ENCODE measurements at regions not wholly inside any gene's neighbourhood (a gene's known extent, or its start where the extent isn't known, plus 50 kb on each side); places are given as distances from the start of the nearest gene placed in this dataset.
"Not testable (repeated sequence)": the region's sequence is repeated elsewhere in the genome, so short reads cannot be mapped to it uniquely, and the experiment has no call there.

DNA sequence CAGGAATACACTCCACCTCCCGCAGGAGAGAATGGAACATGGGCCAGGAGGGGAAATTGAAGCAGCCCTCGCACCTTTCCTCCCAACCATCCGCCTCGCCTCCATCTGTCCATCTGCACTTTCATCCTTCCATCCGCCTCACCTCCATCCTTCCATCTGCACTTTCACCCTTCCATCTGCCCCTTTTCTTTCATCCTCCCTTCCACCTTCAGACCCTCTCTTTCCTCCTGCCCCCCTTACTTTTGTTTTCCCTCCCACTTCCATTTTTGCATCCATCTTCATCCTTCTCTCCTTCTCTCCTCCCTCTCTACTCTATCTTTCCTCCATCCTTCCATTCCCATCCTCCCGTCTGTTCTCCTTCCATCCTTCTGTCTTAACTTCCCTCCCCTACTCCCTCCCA is 92.2 kb upstream of the ZNF536 start:
- no peak for DNase-seq
- intact Hi-C loops (cut with DNase I) = no loop called here

DNA sequence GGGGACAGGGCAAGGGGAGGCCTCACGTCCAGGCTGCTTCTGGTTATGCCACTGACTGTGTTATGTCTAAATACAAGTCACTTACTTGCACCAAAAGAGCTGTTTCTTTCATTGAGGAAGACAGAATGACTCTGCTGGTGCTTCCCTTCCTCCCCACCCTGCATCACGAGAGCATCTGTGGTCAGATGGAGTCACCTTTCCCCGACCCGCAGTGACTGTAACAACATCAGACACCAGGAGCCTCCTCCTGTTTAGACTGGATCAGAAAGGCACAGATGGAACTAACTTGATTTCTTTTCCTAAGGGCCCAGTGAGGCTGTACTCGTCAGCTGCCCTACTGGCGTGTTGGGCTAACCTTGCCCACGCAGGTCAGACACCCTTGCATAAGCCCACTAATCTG is 90.3 kb upstream of the ZNF536 start:
- intact Hi-C loops (cut with DNase I) = no loop called here
- no peak for DNase-seq

DNA sequence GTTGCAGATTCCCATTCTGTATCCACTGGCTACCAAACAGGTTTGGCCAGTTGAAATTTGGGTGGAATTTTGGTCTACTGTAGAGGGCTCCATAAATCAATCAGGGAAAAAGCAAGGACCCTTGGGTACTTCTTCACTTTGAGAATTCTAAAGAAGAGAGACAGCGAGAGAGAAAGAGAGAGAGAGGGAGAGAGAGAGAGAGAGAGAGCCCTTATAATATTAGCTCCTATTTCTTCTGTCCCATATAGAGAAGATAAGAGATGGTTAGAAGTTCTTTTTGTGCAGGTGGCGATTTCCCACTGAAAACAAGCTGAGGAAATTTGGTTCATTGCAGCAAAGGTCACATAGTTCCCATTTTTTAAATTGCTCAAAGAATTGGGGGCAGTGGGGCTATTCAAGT is 88.6 kb upstream of the ZNF536 start:
- no peak for DNase-seq
- intact Hi-C loops (cut with DNase I) = no loop called here

DNA sequence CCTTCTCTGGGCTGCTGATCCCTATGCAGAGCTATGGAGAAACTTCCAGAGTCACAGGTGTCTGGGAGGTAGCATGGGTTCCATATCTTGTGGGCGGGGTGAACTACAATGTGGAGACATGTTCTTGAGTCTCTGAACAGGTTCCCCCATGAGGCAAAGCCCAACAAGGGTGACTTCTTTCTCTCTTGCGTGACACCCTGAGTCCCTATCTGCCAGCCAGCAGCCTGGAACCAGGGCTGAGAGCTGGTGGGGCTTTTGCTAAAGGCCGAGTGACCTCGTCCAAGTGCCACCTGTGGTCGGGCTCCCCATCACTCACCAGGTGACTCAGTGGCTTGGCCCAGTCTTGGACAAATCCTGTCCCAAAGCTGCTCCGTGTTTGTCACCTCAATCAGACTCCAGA is 88.0 kb upstream of the ZNF536 start:
- intact Hi-C loops (cut with DNase I) = no loop called here
- no peak for DNase-seq

DNA sequence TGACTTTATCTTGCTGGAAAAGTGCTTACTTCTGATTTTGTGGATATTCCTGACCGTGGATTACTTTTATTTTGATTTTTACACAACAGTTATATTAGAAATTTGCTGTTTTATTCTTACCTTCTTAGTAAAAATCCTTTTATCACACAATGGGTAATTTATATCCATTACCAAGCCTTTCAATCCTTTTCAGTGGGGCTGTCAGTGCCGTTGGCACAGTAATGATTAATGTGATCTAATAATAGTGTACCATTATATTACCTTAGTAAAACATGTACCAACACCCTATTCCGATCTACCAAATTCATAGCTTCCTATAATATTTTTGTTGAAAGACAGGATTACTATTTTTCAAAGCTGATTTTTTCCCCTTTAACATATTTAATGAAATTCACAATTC is 87.3 kb upstream of the ZNF536 start:
- DNase-seq = no peak
- intact Hi-C loops (cut with DNase I) = no loop called here

DNA sequence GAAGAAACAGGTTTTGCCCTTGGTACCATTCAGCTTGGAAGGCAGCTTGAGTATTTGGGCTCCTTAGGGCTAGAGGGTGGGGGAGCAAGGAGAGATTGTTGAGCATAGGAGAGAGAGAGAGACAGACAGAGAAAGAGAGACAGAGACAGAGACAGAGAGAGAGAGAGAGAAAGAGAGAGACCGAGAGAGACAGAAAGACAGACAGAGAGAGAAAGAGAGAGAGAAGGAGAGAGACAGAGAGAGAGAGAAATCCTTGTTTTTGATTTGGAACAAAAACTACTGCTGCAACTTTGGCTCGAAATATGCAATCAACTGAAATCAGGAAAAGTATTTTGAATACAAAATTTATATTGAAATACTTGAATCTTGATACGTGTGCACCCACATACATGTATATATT is 85.8 kb upstream of the ZNF536 start:
- intact Hi-C loops (cut with DNase I) = no loop called here
- no peak for DNase-seq

DNA sequence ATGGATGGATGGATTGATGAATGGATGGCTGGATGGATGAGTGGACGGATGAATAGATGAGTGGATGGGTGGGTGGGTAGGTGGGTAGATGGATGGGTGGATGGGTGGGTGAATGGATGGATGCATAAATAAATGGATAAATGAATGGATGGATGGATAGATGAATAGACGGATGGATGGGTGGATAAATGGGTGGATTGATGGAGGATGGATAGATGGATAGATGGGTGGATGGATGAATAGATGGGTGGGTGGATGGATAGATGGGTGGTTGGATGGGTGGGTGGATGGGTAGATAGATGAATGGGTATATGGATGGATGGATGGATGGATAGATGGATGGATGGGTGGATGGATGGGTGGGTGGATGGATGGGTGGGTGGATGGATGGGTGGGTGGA is 84.9 kb upstream of the ZNF536 start:
- intact Hi-C loops (cut with DNase I) = no loop called here
- DNase-seq = no peak

DNA sequence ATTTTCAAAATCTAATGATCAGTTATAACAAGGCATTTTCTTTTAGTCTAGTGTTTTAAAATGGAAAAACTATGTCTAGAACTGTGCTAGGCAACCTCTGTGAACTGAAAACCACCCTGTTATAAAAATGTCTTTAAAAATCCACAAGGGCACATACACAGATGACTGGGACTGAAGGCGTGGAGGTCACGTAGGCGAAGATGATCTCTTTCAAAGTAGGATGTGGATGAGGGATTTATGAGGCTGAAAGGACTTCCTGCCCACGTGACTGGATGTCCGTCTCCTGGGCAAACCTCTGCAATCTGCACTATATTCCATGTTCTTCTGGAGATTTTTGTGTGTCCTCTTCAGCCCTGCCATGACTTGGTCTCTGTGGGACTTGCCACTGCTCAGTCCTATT is 84.2 kb upstream of the ZNF536 start:
- DNase-seq = no peak
- intact Hi-C loops (cut with DNase I) = no loop called here

DNA sequence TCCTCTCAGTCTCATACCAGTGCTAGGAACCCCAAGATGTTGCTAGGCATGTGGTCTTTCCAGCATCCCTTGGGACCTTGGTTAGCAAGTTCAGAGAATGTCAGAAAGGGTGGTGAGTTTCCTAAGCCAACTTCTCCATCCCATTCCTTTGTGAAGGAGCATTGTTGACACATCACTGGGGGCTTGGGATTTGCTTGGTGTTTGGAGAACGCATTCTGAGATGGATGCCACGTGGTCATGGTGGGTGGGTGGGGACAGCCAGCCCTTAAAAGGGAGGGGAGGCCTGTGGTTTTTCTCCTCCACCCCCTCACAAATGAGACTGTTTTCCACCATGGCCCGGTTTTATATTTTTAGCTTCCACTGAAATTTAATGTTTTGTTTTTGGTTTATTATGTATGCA is 83.3 kb upstream of the ZNF536 start:
- intact Hi-C loops (cut with DNase I) = no loop called here
- DNase-seq = no peak

DNA sequence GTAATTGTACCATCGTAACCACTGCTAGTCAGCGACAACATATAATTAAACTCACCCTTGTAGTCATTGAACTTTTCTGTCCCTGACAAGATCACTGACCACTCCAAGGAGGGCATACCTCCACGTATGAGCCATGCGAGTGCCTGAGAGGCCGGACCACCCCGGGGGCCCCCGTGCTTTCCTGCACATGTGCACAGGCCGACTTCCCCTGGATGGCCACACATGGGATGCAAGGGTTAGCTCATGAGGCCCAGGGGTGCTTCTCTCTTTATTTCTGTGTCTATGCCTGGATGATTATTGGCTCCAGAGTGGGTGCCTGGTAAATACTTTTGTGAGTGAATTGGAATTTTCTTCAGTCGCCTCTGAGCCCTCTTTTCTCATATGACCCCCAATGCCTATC is 82.8 kb upstream of the ZNF536 start:
- DNase-seq = no peak
- intact Hi-C loops (cut with DNase I) = no loop called here

DNA sequence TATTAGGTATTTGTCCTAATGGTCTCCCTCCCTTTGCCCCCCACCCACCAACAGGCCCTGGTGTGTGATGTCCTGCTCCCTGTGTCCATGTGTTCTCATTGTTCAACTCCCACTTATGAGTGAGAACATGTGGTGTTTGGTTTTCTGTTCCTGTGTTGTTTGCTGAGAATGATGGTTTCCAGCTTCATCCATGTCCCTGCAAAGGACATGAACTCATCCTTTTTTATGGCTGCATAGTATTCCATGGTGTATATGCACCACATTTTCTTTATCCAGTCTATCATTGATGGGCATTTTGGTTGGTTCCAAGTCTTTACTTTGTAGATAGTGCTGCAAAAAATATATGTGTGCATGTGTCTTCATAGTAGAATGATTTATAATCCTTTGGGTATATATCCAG is 81.4 kb upstream of the ZNF536 start:
- intact Hi-C loops (cut with DNase I) = loop anchor here (10.0 kb wide), 1 partner anchor 56 kb away; no protein-coding TSS in a partner anchor
- not testable (repeated sequence) for DNase-seq

DNA sequence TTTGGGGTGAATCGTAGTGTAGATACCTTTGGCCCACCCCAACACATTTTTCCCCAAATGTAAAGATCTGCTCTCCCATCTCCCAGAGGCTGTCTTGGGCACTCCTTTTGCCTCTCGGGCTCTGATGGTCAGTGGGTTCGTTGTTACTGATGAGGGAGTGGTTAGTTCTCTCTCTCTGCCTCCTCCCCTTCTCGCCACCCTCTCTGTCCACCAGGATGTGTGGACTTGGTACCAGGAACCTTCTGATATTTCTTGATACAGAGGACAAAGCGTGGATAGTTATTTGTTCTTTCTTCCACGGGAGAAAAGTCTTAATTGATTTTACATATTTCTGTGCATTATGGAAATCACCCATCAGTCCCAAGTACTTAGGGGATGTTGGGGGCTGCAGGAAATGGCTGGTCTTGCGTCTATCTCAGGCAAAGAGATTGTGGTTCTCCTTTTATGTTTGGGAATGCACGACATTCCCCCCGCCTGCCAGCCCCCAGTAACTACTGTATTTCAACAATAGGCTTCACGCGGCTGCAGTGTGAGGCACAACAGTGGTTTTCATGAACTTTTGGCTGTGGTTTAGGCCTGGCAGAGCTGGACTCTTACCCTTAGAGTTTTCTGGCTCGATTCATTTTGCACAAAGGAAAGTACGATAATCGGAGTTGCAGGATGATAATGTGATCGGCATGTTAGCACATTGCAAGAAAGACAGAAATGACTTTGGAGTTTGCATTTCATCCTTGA is 79.0 kb upstream of the ZNF536 start:
- DNase-seq = peak in 7 of 10 donors; percentile 27 to 91 (median 45)
- intact Hi-C loops (cut with DNase I) = loop anchor here (10.0 kb wide), 1 partner anchor 58 kb away; no protein-coding TSS in a partner anchor

DNA sequence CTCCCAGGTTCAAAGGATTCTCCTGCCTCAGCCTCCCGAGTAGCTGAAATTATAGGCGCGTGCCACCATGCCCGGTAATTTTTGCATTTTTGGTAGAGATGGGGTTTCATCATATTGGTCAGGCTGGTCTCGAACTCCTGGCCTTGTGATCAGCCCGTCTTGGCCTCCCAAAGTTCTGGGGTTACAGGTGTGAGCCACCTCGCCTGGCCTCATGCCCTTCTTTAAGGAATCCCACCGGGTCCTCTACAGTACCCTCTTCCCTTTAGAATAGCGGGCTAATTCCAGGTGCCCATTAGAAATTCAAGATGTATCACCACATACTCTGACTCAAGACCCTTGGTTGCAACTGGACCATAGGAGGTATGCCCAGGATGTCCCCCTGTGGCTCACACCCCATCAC is 74.2 kb upstream of the ZNF536 start:
- DNase-seq = no peak
- intact Hi-C loops (cut with DNase I) = loop anchor here (10.0 kb wide), 1 partner anchor 63 kb away; no protein-coding TSS in a partner anchor

DNA sequence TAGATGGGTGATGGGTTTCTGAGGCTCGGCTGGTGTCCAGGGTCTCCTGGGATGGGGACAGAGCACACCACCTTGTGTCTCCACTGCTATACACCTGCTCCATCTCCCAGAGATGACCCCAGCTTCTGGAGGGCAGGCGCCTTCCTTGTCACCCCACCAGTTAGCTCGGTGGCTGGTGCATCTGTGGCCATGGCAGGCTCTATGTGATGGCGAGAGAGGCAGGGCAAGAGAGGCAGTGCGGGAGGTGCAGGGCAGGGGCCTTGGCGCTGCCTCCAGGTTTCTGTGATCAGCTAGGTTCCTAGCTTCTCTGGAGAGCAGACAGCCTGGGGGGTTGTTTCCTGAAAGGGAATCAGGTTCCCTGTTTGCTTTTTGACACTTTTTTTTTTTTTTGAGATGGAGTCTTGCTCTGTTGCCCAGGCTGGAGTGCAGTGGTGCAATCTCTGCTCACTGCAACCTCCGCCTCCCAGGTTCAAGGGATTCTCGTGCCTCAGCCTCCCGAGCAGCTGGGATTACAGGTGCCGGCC is 69.0 kb upstream of the ZNF536 start:
- intact Hi-C loops (cut with DNase I) = no loop called here
- peak in 1 of 10 donors; percentile 69 for DNase-seq

DNA sequence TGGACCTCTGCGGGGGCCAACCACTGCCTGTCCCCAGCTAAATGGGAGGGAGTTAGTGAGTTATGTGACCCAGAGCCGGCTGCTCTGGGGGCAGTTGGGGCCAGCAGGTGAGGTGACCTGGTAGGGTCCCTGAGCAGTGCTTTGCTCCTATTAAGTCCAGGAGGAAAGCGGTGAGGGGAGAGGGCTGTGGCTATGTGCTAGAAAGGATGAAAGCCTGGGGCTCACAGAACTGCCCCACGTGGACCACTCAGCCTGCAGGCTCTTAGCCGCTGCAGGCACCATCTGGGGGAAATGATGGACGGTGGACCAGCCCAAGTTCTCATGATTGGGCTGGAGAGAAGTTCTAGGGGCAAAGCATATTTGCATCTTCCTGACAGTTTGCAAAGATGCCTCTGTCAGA is 67.6 kb upstream of the ZNF536 start:
- intact Hi-C loops (cut with DNase I) = no loop called here
- DNase-seq = peak in 1 of 10 donors; percentile 41

DNA sequence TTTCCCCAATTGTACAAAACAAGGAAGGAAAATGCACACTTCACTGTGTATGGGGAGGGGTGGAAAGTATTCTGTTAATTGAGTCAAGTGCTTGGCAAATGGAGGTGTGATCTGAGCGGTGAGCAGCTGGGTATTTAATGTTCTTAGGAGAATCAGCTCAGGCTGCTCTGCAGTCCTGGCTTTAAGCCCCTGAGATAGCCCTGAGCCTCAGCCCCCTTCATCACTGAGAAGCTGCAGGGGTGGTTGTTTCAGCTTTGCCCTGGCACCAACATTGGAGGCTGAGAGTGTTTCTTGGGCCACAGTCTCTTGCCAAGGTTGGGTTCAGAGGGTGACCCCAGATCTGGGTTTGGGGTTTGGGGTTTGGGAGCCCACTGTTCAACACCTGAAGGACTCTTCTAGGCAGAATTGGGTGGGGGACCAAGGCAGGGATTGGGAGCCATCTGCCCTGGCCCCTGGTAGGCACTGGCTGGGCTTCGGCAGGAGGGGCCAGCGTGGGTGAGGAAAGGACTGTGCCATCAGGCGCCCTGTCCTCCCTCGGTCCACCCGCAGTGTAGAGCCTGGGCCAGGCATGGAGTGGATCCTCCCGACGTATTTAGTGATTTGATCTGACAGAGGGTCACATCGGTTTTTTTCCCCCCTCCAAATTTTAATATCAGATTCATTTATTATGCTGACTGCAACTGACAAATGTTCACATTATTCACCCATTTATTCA is 66.7 kb upstream of the ZNF536 start:
- intact Hi-C loops (cut with DNase I) = no loop called here
- DNase-seq = peak in 2 of 10 donors; percentile 63 to 84

DNA sequence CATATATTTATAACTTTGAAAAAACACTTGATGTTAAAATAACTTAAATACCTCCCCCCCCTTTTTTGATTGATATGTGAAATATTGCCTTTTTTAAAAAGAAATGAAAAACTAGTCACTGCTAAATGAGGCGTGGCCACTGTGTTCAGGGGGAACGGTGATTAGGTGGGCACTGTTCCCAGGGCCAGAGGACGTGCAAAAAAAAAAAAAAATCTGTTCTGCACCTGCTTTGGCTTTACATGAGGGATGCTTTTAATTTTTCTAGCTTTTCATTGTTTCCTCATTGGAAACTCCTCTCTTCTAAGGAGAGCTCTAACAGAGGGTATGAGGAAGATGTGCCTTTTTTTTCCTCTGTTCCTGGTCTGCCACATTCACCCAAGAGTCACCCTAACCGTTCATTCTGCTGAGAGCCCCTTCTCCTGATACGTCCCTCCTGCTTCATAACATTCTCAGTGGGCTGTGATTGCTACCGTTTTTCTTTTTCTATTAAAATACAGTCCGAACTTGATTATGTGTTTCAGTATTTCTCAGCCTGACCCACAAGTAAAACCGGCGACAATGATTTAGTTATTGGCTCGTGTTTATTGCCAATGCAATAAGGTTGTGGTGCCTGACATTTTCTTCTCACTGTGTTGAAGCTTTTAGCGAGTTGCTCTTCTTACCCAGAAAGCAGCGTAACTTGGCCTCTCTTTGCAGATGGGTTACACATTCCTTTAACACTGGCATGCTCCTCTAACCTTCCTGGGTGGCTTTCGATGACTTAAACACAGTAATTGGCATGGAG is 64.8 kb upstream of the ZNF536 start:
- no peak for DNase-seq

DNA sequence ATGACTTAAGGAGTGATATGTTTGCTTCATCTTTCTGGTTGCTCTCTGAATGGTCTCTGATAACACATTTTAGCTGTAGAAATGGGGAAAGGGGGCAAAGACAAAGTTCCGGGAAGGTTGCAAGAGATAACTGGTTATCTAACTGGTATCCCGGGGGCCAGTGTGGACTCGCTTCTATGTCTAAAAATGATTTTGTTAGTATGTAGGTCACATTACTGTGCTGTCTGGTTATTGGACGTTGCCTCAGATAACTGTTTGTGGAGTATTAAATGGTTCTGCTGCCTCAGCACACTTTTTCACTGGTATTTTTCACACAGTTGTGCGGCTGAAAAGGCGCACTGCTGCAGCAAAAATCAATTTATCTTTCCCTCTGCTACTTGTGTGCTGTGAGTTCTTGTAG is 63.0 kb upstream of the ZNF536 start:
- no peak for DNase-seq
- intact Hi-C loops (cut with DNase I) = no loop called here

More for the DNA sequence above, 64.8 kb upstream of the ZNF536 start:
- intact Hi-C loops (cut with DNase I) = no loop called here

DNA sequence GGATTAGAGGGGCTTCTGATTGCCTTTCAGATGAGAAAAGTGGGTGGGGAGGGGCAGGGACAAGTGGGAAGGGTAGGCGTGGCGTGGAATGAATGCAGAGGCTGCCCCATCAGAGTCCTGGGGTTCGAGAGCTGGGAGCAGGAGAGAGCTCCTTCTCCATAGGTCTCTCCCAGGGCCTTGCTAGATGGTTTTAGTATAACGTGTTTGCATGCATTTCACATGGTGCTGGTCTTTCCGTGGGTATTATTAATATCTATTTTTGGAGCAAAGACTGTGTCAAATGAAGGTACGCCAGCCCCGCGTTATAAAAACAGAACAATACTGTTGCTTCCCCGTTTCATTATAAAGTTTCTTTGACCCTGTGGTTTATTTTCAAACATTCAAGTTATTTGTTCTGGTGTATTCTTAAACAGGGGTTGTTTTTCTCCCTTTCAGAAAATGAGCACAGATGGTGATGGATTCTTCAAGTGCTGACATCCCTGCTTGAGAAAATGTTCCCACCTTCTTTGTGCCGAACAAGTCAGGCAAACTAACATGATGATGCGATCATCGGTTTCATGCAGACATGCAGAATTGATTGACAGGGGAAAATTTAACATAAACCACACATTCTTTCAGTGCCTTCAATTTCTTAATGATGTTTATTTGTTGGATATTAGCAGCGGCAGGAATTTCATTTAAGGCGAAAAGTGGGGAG is 62.1 kb upstream of the ZNF536 start:
- intact Hi-C loops (cut with DNase I) = no loop called here

DNA sequence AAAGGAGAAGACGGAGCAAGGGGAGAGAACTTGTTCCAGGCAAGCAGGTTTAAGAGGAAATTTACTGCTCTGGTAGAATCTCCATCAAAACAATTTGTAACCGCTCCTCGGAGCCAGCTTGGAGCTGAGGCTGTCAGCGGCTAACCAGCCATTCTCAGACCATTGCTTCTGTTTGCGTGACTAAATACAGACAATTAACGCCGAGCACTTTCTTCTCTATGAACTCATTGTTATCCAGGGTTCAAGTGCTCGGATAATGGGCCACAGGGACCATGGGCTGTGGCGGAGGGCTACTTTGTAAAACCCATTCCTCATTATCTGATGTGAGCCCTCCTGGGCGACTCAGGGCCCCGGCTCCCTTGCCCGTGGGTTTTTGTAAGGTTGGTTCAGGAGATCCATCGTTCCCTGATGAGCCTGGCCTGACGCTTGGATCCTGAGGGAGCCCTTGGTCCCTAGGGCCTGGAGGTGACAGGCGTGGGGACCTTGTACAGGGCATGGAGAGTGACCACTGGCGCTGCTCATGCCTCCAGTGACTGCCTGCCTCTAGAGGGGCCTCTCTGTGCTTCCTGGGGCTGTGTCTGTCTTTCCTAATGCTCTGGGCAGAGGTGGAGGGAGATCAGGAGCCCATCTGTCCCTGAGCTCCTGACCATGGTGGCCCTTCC is 61.5 kb upstream of the ZNF536 start:
- intact Hi-C loops (cut with DNase I) = no loop called here
- peak in 2 of 10 donors; percentile 52 to 57 for DNase-seq

More for the DNA sequence above, 62.1 kb upstream of the ZNF536 start:
- peak in 1 of 10 donors; percentile 73 for DNase-seq

Data from posterior cingulate gyrus (tissue), 11 donors.